Prostate gland (tissue), 2 donors: ENCODE measurements at regions not wholly inside any gene's neighbourhood (a gene's known extent, or its start where the extent isn't known, plus 50 kb on each side); places are given as distances from the start of the nearest gene placed in this dataset.
"Not testable (repeated sequence)": the region's sequence is repeated elsewhere in the genome, so short reads cannot be mapped to it uniquely, and the experiment has no call there.

Source experiments
- DNase-seq: peaks from one replicate; pipeline ENCODE4 v3.0.0-alpha.2; 2019; ENCODE audit warnings: low spot score
- H3K27ac ChIP-seq, 2 donors: fragments of 200-600 bp; sonication (generic); 2 replicates each; pipeline ENCODE4 v1.5.1; 2017 to 2019
- H3K27me3 ChIP-seq: fragments of 200-600 bp; sonication (generic); replicated peaks from 2 replicates; pipeline ENCODE4 v1.5.1; 2019; ENCODE audit not compliant: insufficient read depth
- H3K36me3 ChIP-seq, 2 donors: fragments of 200-600 bp; sonication (generic); 1 replicate in 1 of 2; 2 replicates in 1 of 2; pipeline versions ENCODE4 v1.5.1 to v1.8.1; 2017 to 2019
- H3K4me1 ChIP-seq: fragments of 200-600 bp; sonication (generic); replicated peaks from 2 replicates; pipeline ENCODE4 v1.5.1; 2019
- H3K4me3 ChIP-seq, 2 donors: fragments of 200-600 bp; sonication (generic); 2 replicates each; pipeline ENCODE4 v1.5.1; 2017 to 2019
- H3K9me3 ChIP-seq: fragments of 200-600 bp; sonication (generic); 2 replicates; pipeline ENCODE4 v1.5.1; 2017
- CTCF ChIP-seq, 4 experiments: fragments of 200-600 bp in 2 of 4; fragments of 450-650 bp in 2 of 4; sonication (generic) in 2 of 4; IDR thresholded peaks; 1 replicate in 3 of 4; 2 replicates in 1 of 4; pipeline ENCODE4 v1.5.1; 2016 to 2019; ENCODE audit warnings: antibody characterized with exemption in 4 of 4, mild to moderate bottlenecking in 2 of 4, moderate library complexity in 2 of 4
- POLR2A ChIP-seq: fragments of 450-650 bp; IDR thresholded peaks from one replicate; pipeline ENCODE4 v1.6.1; 2016; ENCODE audit warnings: antibody characterized with exemption, mild to moderate bottlenecking
- POLR2AphosphoS5 ChIP-seq: sonication (generic); formaldehyde crosslinking; IDR thresholded peaks from one replicate; pipeline ENCODE4 v1.6.1; 2017; ENCODE audit warnings: antibody characterized with exemption
- WGBS: methylation state at CpG from one replicate; pipeline ENCODE4 v1.1.5; 2018; 5-methylcytosine and 5-hydroxymethylcytosine counted together
- intact Hi-C: fragments of 100-400 bp; cut with DNase I; formaldehyde crosslinking; loops from one replicate; pipeline ENCODE4 v1.14.2; 2022

GRCh38 chr6:112477125-112477524, 130.0 kb downstream of the RFPL4B start:
- H3K27ac ChIP-seq, result no peak overlapping the region
- H3K27me3 ChIP-seq, result no peaks in the 10 kb centered on the region
- H3K4me3 ChIP-seq, result no peak overlapping the region
- 92% methylated on average over 5 of the region's 5 CpGs for WGBS
- intact Hi-C loops, result no loop called here
- H3K36me3 ChIP-seq, result no peaks in the 10 kb centered on the region
- H3K4me1 ChIP-seq, result no peaks in the 10 kb centered on the region
- no peak for TF ChIP-seq POLR2A
- no peak for TF ChIP-seq POLR2AphosphoS5
- no peak for TF ChIP-seq CTCF (IDR thresholded peaks at IDR 0.05)
- H3K9me3 ChIP-seq, result no peaks in the 10 kb centered on the region
- DNase-seq, result no peak

- intact Hi-C loops, result no loop called here
- DNase-seq, result no peak
- Histone ChIP-seq H3K36me3 (no peaks in the 10 kb centered on the region), H3K4me3 (no peak overlapping the region), H3K4me1 (no peaks in the 10 kb centered on the region), H3K9me3 (no peaks in the 10 kb centered on the region), H3K27me3 (no peaks in the 10 kb centered on the region), H3K27ac (no peak overlapping the region)
- 34% methylated on average over 2 of the region's 2 CpGs for WGBS
- TF ChIP-seq POLR2A (no peak), CTCF (IDR thresholded peaks at IDR 0.05) (no peak), POLR2AphosphoS5 (no peak)
These were observed 130.9 kb downstream of the RFPL4B start for GRCh38 chr6:112478036-112478435.

- H3K27me3 ChIP-seq, result not testable (repeated sequence)
- WGBS, result 94% methylated on average over 5 of the region's 5 CpGs
These were observed 132.8 kb downstream of the RFPL4B start for GRCh38 chr6:112479975-112480374.

GRCh38 chr6:112480553-112480952, 133.4 kb downstream of the RFPL4B start:
- no peak overlapping the region for H3K4me3 ChIP-seq
- no peak for DNase-seq
- 94% methylated on average over 1 of the region's 1 CpG for WGBS
- no peaks in the 10 kb centered on the region for H3K4me1 ChIP-seq
- no peak overlapping the region for H3K27ac ChIP-seq
- H3K27me3 ChIP-seq, result no peaks in the 10 kb centered on the region
- TF ChIP-seq CTCF (IDR thresholded peaks at IDR 0.05), result no peak
- TF ChIP-seq POLR2A, result no peak
- no peak for TF ChIP-seq POLR2AphosphoS5
- no peaks in the 10 kb centered on the region for H3K36me3 ChIP-seq
- H3K9me3 ChIP-seq, result no peaks in the 10 kb centered on the region
- intact Hi-C loops, result no loop called here

More at GRCh38 chr6:112479975-112480374, 132.8 kb downstream of the RFPL4B start:
- intact Hi-C loops, H3K4me1 ChIP-seq, H3K27ac ChIP-seq, H3K4me3 ChIP-seq, DNase-seq, H3K9me3 ChIP-seq, H3K36me3 ChIP-seq: not testable (repeated sequence)

- intact Hi-C loops, result no loop called here
- WGBS, result 82% methylated on average over 2 of the region's 2 CpGs
These were observed 134.1 kb downstream of the RFPL4B start for GRCh38 chr6:112481211-112481610.

More at GRCh38 chr6:112481211-112481610, 134.1 kb downstream of the RFPL4B start:
- no peak overlapping the region for H3K4me3 ChIP-seq
- DNase-seq, result no peak
- no peak overlapping the region for H3K27ac ChIP-seq
- H3K36me3 ChIP-seq, result no peaks in the 10 kb centered on the region
- no peaks in the 10 kb centered on the region for H3K27me3 ChIP-seq
- no peaks in the 10 kb centered on the region for H3K4me1 ChIP-seq
- TF ChIP-seq POLR2A (no peak), CTCF (IDR thresholded peaks at IDR 0.05) (no peak), POLR2AphosphoS5 (no peak)
- H3K9me3 ChIP-seq, result no peaks in the 10 kb centered on the region
